K562 (cell line): ENCODE measurements at regions not wholly inside any gene's neighbourhood (a gene's known extent, or its start where the extent isn't known, plus 50 kb on each side); places are given as distances from the start of the nearest gene placed in this dataset.

Experiments used
- CHCHD3 ChIP-seq: fragments of 250-450 bp; sonication (Bioruptor Pico); IDR thresholded peaks from 2 replicates; pipeline ENCODE4 v2.1.2; 2022; ENCODE audit warnings: mild to moderate bottlenecking
- CTBP1 ChIP-seq: fragments of 450-650 bp; IDR thresholded peaks from 2 replicates; pipeline ENCODE4 v1.6.1; 2016; ENCODE audit warnings: borderline replicate concordance
- FUS ChIP-seq: fragments of 200-400 bp; formaldehyde crosslinking; optimal IDR thresholded peaks from 2 replicates; pipeline ENCODE3; 2017; ENCODE audit warnings: low read depth, low read length
- GTF2E2 ChIP-seq: fragments of 200-800 bp; sonication (Bioruptor generic); IDR thresholded peaks from 2 replicates; pipeline ENCODE4 v1.6.1; 2016; ENCODE audit warnings: missing genetic modification characterization, missing compliant biosample characterization
- HNRNPL ChIP-seq: fragments of 200-400 bp; formaldehyde crosslinking; IDR thresholded peaks from 2 replicates; pipeline ENCODE4 v1.6.1; 2017; ENCODE audit warnings: low read depth, mild to moderate bottlenecking, low read length
- HOXB6 ChIP-seq: fragments of 250-450 bp; sonication (Bioruptor Pico); IDR thresholded peaks from 2 replicates; pipeline ENCODE4 v1.5.1; 2022; ENCODE audit warnings: mild to moderate bottlenecking, borderline replicate concordance
- IRF2 ChIP-seq: sonication (generic); formaldehyde crosslinking; IDR thresholded peaks from 2 replicates; pipeline ENCODE4 v1.8.1; 2022; ENCODE audit warnings: mild to moderate bottlenecking, missing genetic modification reagents
- MAFK ChIP-seq: IDR thresholded peaks from 2 replicates; pipeline ENCODE4 v1.6.1; 2011; ENCODE audit warnings: low read length, improper control_type of control experiment
- NFE2L1 ChIP-seq: fragments of 450-650 bp; IDR thresholded peaks from 2 replicates; pipeline ENCODE4 v1.6.1; 2016; ENCODE audit warnings: missing genetic modification characterization, low read depth, mild to moderate bottlenecking, missing compliant biosample characterization, moderate library complexity, borderline replicate concordance
- NR2C2 ChIP-seq, 2 experiments: fragments of 200-800 bp in 1 of 2; sonication (Bioruptor generic) in 1 of 2; sonication (generic) in 1 of 2; formaldehyde crosslinking in 1 of 2; IDR thresholded peaks; 2 replicates each; pipeline versions ENCODE4 v1.6.1 to v1.8.0; 2016 to 2022; ENCODE audit warnings: mild to moderate bottlenecking in 1 of 2, missing compliant biosample characterization in 1 of 2, missing genetic modification characterization in 1 of 2, missing genetic modification reagents in 1 of 2
- NR2F6 ChIP-seq: fragments of 450-650 bp; formaldehyde crosslinking; IDR thresholded peaks from 2 replicates; pipeline ENCODE4 v1.4.0; 2020; ENCODE audit warnings: mild to moderate bottlenecking
- PHB2 ChIP-seq: fragments of 450-650 bp; IDR thresholded peaks from 2 replicates; pipeline ENCODE4 v1.6.1; 2017; ENCODE audit warnings: low read depth
- POLR2AphosphoS5 ChIP-seq: IDR thresholded peaks from 2 replicates; pipeline ENCODE4 v1.6.1; 2011; ENCODE audit warnings: mild to moderate bottlenecking, low read depth, low read length, moderate library complexity; ENCODE audit not compliant: control insufficient read depth, insufficient read depth
- POLR2G ChIP-seq: fragments of 200-400 bp; formaldehyde crosslinking; IDR thresholded peaks from 2 replicates; pipeline ENCODE4 v1.6.1; 2017; ENCODE audit warnings: low read depth, mild to moderate bottlenecking, antibody characterized with exemption, low read length, moderate library complexity
- RCOR1 ChIP-seq, 2 experiments: IDR thresholded peaks; 2 replicates each; pipeline ENCODE4 v1.6.1; 2012; ENCODE audit warnings: low read depth in 2 of 2, low read length in 2 of 2, borderline replicate concordance in 1 of 2, improper control_type of control experiment in 1 of 2
- SMAD2 ChIP-seq: fragments of 150-350 bp; IDR thresholded peaks from 2 replicates; pipeline ENCODE4 v1.6.1; 2014; ENCODE audit warnings: low read depth, mild to moderate bottlenecking, low read length
- SMARCB1 ChIP-seq: IDR thresholded peaks from 2 replicates; pipeline ENCODE4 v1.6.1; 2011; ENCODE audit warnings: improper control_type of control experiment, low read depth; ENCODE audit not compliant: insufficient read length
- SMARCC2 ChIP-seq: fragments of 450-650 bp; IDR thresholded peaks from 2 replicates; pipeline ENCODE4 v1.6.1; 2017; ENCODE audit warnings: antibody characterized with exemption, moderate library complexity, mild to moderate bottlenecking, low read depth
- SRSF7 ChIP-seq: fragments of 200-400 bp; formaldehyde crosslinking; optimal IDR thresholded peaks from 2 replicates; pipeline ENCODE3; 2017; ENCODE audit warnings: mild to moderate bottlenecking, low read depth, low read length
- TAL1 ChIP-seq: fragments of 450-650 bp; IDR thresholded peaks from 2 replicates; pipeline ENCODE4 v1.6.1; 2016; ENCODE audit warnings: mild to moderate bottlenecking
- ZEB2 ChIP-seq: fragments of 450-650 bp; IDR thresholded peaks from 2 replicates; pipeline ENCODE4 v1.6.1; 2016
- ZKSCAN3 ChIP-seq: fragments of 250-450 bp; sonication (Bioruptor Pico); IDR thresholded peaks from 2 replicates; pipeline ENCODE4 v1.4.0; 2020
- ZNF140 ChIP-seq: fragments of 250-450 bp; sonication (Bioruptor Pico); IDR thresholded peaks from 2 replicates; pipeline ENCODE4 v1.8.0; 2021; ENCODE audit warnings: moderate library complexity, mild to moderate bottlenecking, inconsistent platforms
- ZNF274 ChIP-seq: IDR thresholded peaks from 2 replicates; pipeline ENCODE4 v1.6.1; 2011; ENCODE audit warnings: low read depth, mild to moderate bottlenecking, low read length, moderate library complexity, borderline replicate concordance
- TF ChIP-seq, protein P1 (sequence below): fragments of 250-450 bp; sonication (Bioruptor Pico); IDR thresholded peaks from 2 replicates; pipeline ENCODE4 v1.5.0; 2021; ENCODE audit warnings: mild to moderate bottlenecking, borderline replicate concordance
- TF ChIP-seq, protein P2 (sequence below): fragments of 450-650 bp; formaldehyde crosslinking; IDR thresholded peaks from 2 replicates; pipeline ENCODE4 v1.4.0; 2020; ENCODE audit warnings: mild to moderate bottlenecking, moderate library complexity

DNA sequence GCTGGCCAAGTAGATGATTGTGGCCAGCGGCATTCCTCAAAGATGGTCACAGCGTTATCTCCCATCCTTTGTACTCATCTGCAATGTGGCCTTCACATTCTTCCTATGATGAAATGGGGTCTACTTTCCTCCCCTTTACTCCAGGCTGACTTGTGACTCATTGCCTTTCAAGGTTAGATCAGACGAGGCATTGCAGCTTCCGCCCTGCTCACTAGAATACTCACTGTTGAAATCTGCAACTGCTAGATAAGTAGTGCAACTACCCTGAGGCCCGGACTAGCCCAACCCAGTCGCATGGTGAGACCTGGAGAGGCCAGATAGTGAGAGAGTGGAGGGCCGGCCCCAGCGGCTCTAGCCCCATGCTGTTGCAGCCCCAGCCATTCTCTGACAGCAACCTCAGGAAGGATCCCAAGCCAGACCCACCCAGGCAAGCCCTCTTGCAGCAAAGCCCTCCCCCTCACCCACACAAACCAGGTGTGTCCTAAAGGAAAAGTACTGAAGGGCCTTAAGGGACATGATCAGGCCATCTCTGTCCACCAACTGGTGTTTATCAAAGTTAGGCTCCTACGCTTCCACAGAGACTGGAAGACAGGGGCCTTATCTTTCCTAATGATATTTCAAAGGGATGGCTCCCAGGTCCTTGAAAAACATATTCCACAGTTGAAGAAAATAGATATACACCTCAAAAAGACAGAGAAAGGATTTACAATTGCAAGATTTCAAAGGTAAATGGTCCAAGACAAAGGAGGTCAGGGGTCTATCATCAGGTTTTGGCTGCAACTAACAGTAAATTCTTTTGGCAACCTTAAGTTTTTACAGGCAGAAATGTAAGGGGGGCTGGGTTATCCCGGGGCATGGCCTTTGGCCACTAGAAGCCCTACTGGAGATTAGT lies 107.2 kb upstream of the TRIM24 start (continued):
- TF ChIP-seq CHCHD3 (CRISPR knock-in tag) = no peak
- TF ChIP-seq ZEB2 = peak; percentile 92
- TF ChIP-seq NFE2L1 = no peak
- no peak for TF ChIP-seq ZNF140 (CRISPR knock-in tag)
- no peak for TF ChIP-seq NR2F6
- TF ChIP-seq ZNF274 = peak; percentile 77
- no peak for TF ChIP-seq SMARCB1
- peak; percentile 99 for TF ChIP-seq TAL1
- TF ChIP-seq IRF2 (CRISPR knock-in tag) = no peak
- peak; percentile 97 for TF ChIP-seq PHB2
- no peak for TF ChIP-seq SRSF7
- peak; percentile 99 for TF ChIP-seq SMARCC2
- no peak for TF ChIP-seq FUS
- TF ChIP-seq, protein P1, sequence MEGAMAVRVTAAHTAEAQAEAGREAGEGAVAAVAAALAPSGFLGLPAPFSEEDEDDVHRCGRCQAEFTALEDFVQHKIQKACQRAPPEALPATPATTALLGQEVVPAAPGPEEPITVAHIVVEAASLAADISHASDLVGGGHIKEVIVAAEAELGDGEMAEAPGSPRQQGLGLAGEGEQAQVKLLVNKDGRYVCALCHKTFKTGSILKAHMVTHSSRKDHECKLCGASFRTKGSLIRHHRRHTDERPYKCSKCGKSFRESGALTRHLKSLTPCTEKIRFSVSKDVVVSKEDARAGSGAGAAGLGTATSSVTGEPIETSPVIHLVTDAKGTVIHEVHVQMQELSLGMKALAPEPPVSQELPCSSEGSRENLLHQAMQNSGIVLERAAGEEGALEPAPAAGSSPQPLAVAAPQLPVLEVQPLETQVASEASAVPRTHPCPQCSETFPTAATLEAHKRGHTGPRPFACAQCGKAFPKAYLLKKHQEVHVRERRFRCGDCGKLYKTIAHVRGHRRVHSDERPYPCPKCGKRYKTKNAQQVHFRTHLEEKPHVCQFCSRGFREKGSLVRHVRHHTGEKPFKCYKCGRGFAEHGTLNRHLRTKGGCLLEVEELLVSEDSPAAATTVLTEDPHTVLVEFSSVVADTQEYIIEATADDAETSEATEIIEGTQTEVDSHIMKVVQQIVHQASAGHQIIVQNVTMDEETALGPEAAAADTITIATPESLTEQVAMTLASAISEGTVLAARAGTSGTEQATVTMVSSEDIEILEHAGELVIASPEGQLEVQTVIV (CRISPR knock-in tag) = no peak
- no peak for TF ChIP-seq NR2C2 (CRISPR knock-in tag; IDR thresholded peaks at IDR 0.05)
- TF ChIP-seq NR2C2 (tag; IDR thresholded peaks at IDR 0.05) = peak; percentile 66
- TF ChIP-seq, protein P2, sequence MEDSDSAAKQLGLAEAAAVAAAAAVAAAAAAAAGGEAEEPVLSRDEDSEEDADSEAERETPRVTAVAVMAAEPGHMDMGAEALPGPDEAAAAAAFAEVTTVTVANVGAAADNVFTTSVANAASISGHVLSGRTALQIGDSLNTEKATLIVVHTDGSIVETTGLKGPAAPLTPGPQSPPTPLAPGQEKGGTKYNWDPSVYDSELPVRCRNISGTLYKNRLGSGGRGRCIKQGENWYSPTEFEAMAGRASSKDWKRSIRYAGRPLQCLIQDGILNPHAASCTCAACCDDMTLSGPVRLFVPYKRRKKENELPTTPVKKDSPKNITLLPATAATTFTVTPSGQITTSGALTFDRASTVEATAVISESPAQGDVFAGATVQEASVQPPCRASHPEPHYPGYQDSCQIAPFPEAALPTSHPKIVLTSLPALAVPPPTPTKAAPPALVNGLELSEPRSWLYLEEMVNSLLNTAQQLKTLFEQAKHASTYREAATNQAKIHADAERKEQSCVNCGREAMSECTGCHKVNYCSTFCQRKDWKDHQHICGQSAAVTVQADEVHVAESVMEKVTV (CRISPR knock-in tag) = 0 out of 2 replicates have a peak, but pooled peaks have one; percentile 24
- peak; percentile 74 for TF ChIP-seq POLR2G
- no peak for TF ChIP-seq SMAD2
- TF ChIP-seq MAFK = peak; percentile 42; the same call in 1 of the 2 replicates
- TF ChIP-seq POLR2AphosphoS5 = peak; percentile 98
- peak; percentile 97 for TF ChIP-seq CTBP1
- TF ChIP-seq HOXB6 (CRISPR knock-in tag) = no peak
- TF ChIP-seq GTF2E2 = peak; percentile 75; the same call in 1 of the 2 replicates
- TF ChIP-seq RCOR1 (IDR thresholded peaks at IDR 0.05; ENCODE audit: borderline replicate concordance in 1 of 2, low read depth in 2 of 2, low read length in 2 of 2) = peak; percentile 86 to 94
- no peak for TF ChIP-seq ZKSCAN3 (CRISPR knock-in tag)
- no peak for TF ChIP-seq HNRNPL
